ENCODE measurements at regions not wholly inside any gene's neighbourhood (a gene's known extent, or its start where the extent isn't known, plus 50 kb on each side); places are given as distances from the start of the nearest gene placed in this dataset.

GRCh38 chr9:81532251-81532650 is 157.1 kb downstream of the TLE1 start:
- no peak overlapping the region for H3K27ac Mint-ChIP-seq
- H3K27me3 Mint-ChIP-seq (ENCODE audit: low read depth): no peaks in the 10 kb centered on the region
- ChIA-PET POLR2A (no interaction called here), CTCF (no interaction called here)
- H3K4me3 Mint-ChIP-seq: no peak overlapping the region
- DNase-seq (no peak), ATAC-seq (no peak)
- no peaks in the 10 kb centered on the region for H3K36me3 Mint-ChIP-seq (ENCODE audit: low read depth)
- no peaks in the 10 kb centered on the region for H3K4me1 Mint-ChIP-seq (ENCODE audit: low read depth)
- H3K9me3 Mint-ChIP-seq (ENCODE audit: insufficient read depth): no peaks in the 10 kb centered on the region

- no peak for DNase-seq
- Mint-ChIP-seq H3K4me1 (ENCODE audit: low read depth) (no peaks in the 10 kb centered on the region), H3K4me3 (no peak overlapping the region), H3K27me3 (ENCODE audit: low read depth) (no peaks in the 10 kb centered on the region), H3K36me3 (ENCODE audit: low read depth) (no peaks in the 10 kb centered on the region), H3K27ac (no peak overlapping the region), H3K9me3 (ENCODE audit: insufficient read depth) (no peaks in the 10 kb centered on the region)
- ChIA-PET CTCF (no interaction called here), POLR2A (no interaction called here)
- no peak for ATAC-seq
These were observed 157.8 kb downstream of the TLE1 start for GRCh38 chr9:81531511-81531910.

GRCh38 chr9:81530846-81531245 is 158.5 kb downstream of the TLE1 start:
- ChIA-PET CTCF (no interaction called here), POLR2A (no interaction called here)
- ATAC-seq (no peak), DNase-seq (no peak)
- H3K27ac Mint-ChIP-seq: no peak overlapping the region
- no peaks in the 10 kb centered on the region for H3K36me3 Mint-ChIP-seq (ENCODE audit: low read depth)
- no peaks in the 10 kb centered on the region for H3K4me1 Mint-ChIP-seq (ENCODE audit: low read depth)
- no peak overlapping the region for H3K4me3 Mint-ChIP-seq
- no peaks in the 10 kb centered on the region for H3K27me3 Mint-ChIP-seq (ENCODE audit: low read depth)
- no peaks in the 10 kb centered on the region for H3K9me3 Mint-ChIP-seq (ENCODE audit: insufficient read depth)

GRCh38 chr9:81530310-81530810 is 159.0 kb downstream of the TLE1 start:
- no peak overlapping the region for H3K4me3 Mint-ChIP-seq
- H3K27me3 Mint-ChIP-seq (ENCODE audit: low read depth): no peaks in the 10 kb centered on the region
- no peaks in the 10 kb centered on the region for H3K4me1 Mint-ChIP-seq (ENCODE audit: low read depth)
- ATAC-seq: no peak
- no peak overlapping the region for H3K27ac Mint-ChIP-seq
- ChIA-PET POLR2A (no interaction called here), CTCF (no interaction called here)
- no peak for DNase-seq
- no peaks in the 10 kb centered on the region for H3K36me3 Mint-ChIP-seq (ENCODE audit: low read depth)
- H3K9me3 Mint-ChIP-seq (ENCODE audit: insufficient read depth): no peaks in the 10 kb centered on the region

GRCh38 chr9:81529556-81530193 is 159.7 kb downstream of the TLE1 start:
- no peaks in the 10 kb centered on the region for H3K9me3 Mint-ChIP-seq (ENCODE audit: insufficient read depth)
- no peaks in the 10 kb centered on the region for H3K27me3 Mint-ChIP-seq (ENCODE audit: low read depth)
- H3K36me3 Mint-ChIP-seq (ENCODE audit: low read depth): no peaks in the 10 kb centered on the region
- H3K4me1 Mint-ChIP-seq (ENCODE audit: low read depth): no peaks in the 10 kb centered on the region
- ATAC-seq (no peak), DNase-seq (no peak)
- no peak overlapping the region for H3K27ac Mint-ChIP-seq
- ChIA-PET CTCF (no interaction called here), POLR2A (no interaction called here)
- no peak overlapping the region for H3K4me3 Mint-ChIP-seq

GRCh38 chr9:81526587-81526986 is 162.8 kb downstream of the TLE1 start:
- DNase-seq (no peak), ATAC-seq (no peak)
- Mint-ChIP-seq H3K4me1 (ENCODE audit: low read depth) (no peaks in the 10 kb centered on the region), H3K27ac (no peak overlapping the region), H3K27me3 (ENCODE audit: low read depth) (no peaks in the 10 kb centered on the region), H3K4me3 (no peak overlapping the region), H3K36me3 (ENCODE audit: low read depth) (no peaks in the 10 kb centered on the region), H3K9me3 (ENCODE audit: insufficient read depth) (no peaks in the 10 kb centered on the region)
- ChIA-PET POLR2A (no interaction called here), CTCF (no interaction called here)

- no peaks in the 10 kb centered on the region for H3K9me3 Mint-ChIP-seq (ENCODE audit: insufficient read depth)
- CTCF ChIA-PET: interaction anchor here (0.8 to 1.7 kb wide), 3 partner anchors 65 to 1113 kb away, joined by 3 to 4 read pairs (median 4); no protein-coding TSS in a partner anchor
- H3K36me3 Mint-ChIP-seq (ENCODE audit: low read depth): no peaks in the 10 kb centered on the region
- no peak overlapping the region for H3K4me3 Mint-ChIP-seq
- H3K27me3 Mint-ChIP-seq (ENCODE audit: low read depth): no peaks in the 10 kb centered on the region
- ATAC-seq: no peak
- no peak for DNase-seq
- H3K4me1 Mint-ChIP-seq (ENCODE audit: low read depth): no peaks in the 10 kb centered on the region
- POLR2A ChIA-PET: no interaction called here
- H3K27ac Mint-ChIP-seq: no peak overlapping the region
These were observed 166.4 kb downstream of the TLE1 start for GRCh38 chr9:81522716-81523551.

DNA sequence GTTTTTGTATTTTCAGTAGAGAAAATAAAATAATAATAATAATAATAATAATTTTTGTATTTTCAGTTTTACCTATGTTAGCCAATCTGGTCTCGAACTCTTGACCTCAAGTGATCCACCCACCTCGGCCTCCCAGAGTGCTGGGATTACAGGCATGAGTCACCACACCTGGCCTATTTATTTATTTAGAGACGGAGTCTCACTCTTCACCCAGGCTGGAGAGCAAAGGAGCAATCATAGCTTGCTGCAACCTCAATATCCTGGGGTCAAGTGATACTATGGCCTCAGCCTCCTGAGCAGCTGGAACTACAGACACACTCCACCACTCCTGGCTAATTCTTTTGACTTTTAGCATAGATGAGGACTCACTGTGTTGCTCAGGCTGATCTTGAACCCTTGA is 167.5 kb downstream of the TLE1 start:
- no peaks in the 10 kb centered on the region for H3K36me3 Mint-ChIP-seq (ENCODE audit: low read depth)
- DNase-seq (no peak), ATAC-seq (no peak)
- no peaks in the 10 kb centered on the region for H3K27me3 Mint-ChIP-seq (ENCODE audit: low read depth)
- no peak overlapping the region for H3K27ac Mint-ChIP-seq
- H3K9me3 Mint-ChIP-seq (ENCODE audit: insufficient read depth): no peaks in the 10 kb centered on the region
- POLR2A ChIA-PET: no interaction called here
- no peak overlapping the region for H3K4me3 Mint-ChIP-seq
- H3K4me1 Mint-ChIP-seq (ENCODE audit: low read depth): no peaks in the 10 kb centered on the region
- CTCF ChIA-PET: interaction anchor here (0.8 kb wide), 1 partner anchor 1114 kb away, joined by 3 read pairs; no protein-coding TSS in a partner anchor

GRCh38 chr9:81519816-81520495 is 169.4 kb downstream of the TLE1 start:
- no peaks in the 10 kb centered on the region for H3K36me3 Mint-ChIP-seq (ENCODE audit: low read depth)
- no peaks in the 10 kb centered on the region for H3K27me3 Mint-ChIP-seq (ENCODE audit: low read depth)
- no peaks in the 10 kb centered on the region for H3K9me3 Mint-ChIP-seq (ENCODE audit: insufficient read depth)
- ATAC-seq (no peak), DNase-seq (no peak)
- ChIA-PET POLR2A (no interaction called here), CTCF (no interaction called here)
- no peak overlapping the region for H3K4me3 Mint-ChIP-seq
- H3K4me1 Mint-ChIP-seq (ENCODE audit: low read depth): no peaks in the 10 kb centered on the region
- no peak overlapping the region for H3K27ac Mint-ChIP-seq

DNA sequence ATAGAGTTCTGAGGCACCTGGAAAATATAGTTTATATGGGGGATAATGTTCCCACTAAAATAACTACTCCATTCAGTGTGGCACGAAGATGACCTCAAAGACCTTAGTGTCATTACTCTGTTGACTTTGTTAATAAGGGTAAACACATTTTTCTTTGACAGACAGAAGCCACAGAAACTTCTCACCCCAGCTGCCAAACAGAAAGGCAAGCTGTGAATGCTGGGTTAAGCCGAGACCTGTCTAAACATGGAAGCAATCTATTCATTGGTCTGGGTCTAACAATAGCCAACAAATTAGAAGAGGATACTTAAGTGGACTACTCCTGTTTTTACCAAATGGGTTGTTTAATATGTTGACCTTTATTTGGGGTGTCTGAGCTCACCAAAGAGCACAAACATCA is 171.4 kb downstream of the TLE1 start:
- Mint-ChIP-seq H3K9me3 (ENCODE audit: insufficient read depth) (no peaks in the 10 kb centered on the region), H3K27me3 (ENCODE audit: low read depth) (no peaks in the 10 kb centered on the region), H3K36me3 (ENCODE audit: low read depth) (no peaks in the 10 kb centered on the region), H3K27ac (no peak overlapping the region), H3K4me3 (no peak overlapping the region), H3K4me1 (ENCODE audit: low read depth) (no peaks in the 10 kb centered on the region)
- ChIA-PET POLR2A (no interaction called here), CTCF (no interaction called here)
- ATAC-seq (no peak), DNase-seq (no peak)

DNA sequence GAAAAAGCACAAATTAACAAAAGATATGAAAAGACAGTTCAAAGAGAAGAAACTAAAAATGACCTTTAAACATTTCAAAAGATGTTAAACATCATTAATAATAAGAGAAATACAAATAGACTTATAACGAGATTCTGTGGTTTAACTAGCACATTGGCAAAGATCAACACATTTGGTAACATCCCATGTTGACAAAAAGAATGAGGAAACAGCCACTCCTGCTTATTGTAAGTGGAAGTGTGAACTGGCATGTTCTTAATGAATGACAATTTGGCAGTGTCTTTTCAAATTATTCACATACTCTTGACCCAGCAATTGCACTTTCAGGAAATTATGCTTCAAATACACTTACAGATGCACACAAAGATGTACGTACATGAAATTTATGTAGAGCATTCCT is 176.3 kb downstream of the TLE1 start:
- H3K9me3 Mint-ChIP-seq (ENCODE audit: insufficient read depth): no peaks in the 10 kb centered on the region
- DNase-seq (no peak), ATAC-seq (no peak)
- no peaks in the 10 kb centered on the region for H3K36me3 Mint-ChIP-seq (ENCODE audit: low read depth)
- ChIA-PET CTCF (no interaction called here), POLR2A (no interaction called here)
- H3K27me3 Mint-ChIP-seq (ENCODE audit: low read depth): no peaks in the 10 kb centered on the region
- no peaks in the 10 kb centered on the region for H3K4me1 Mint-ChIP-seq (ENCODE audit: low read depth)
- H3K27ac Mint-ChIP-seq: no peak overlapping the region
- no peak overlapping the region for H3K4me3 Mint-ChIP-seq

GRCh38 chr9:81512641-81513040 is 176.7 kb downstream of the TLE1 start:
- Mint-ChIP-seq H3K27ac (no peak overlapping the region), H3K4me3 (no peak overlapping the region), H3K4me1 (ENCODE audit: low read depth) (no peaks in the 10 kb centered on the region), H3K36me3 (ENCODE audit: low read depth) (no peaks in the 10 kb centered on the region), H3K9me3 (ENCODE audit: insufficient read depth) (no peaks in the 10 kb centered on the region), H3K27me3 (ENCODE audit: low read depth) (no peaks in the 10 kb centered on the region)
- no peak for DNase-seq
- POLR2A ChIA-PET: no interaction called here
- CTCF ChIA-PET: no interaction called here
- no peak for ATAC-seq
